B cell (primary cell): ENCODE measurements at regions not wholly inside any gene's neighbourhood (a gene's known extent, or its start where the extent isn't known, plus 50 kb on each side); places are given as distances from the start of the nearest gene placed in this dataset.

Experiments used
- CTCF ChIP-seq: fragments of 200-600 bp; IDR thresholded peaks from one replicate; pipeline ENCODE4 v1.8.0; 2022; ENCODE audit warnings: antibody characterized with exemption, mild to moderate bottlenecking
- EZH2 ChIP-seq: IDR thresholded peaks from 2 replicates; pipeline ENCODE4 v1.6.1; 2012; ENCODE audit warnings: borderline replicate concordance, low read depth, mild to moderate bottlenecking, moderate library complexity, low read length; ENCODE audit not compliant: insufficient read depth, poor library complexity, severe bottlenecking

GRCh38 chr18:2380101-2380500 is 191.2 kb downstream of the METTL4 start:
- TF ChIP-seq CTCF, result no peak
- no peak for TF ChIP-seq EZH2
